Testis (tissue), 2 donors: ENCODE measurements at regions not wholly inside any gene's neighbourhood (a gene's known extent, or its start where the extent isn't known, plus 50 kb on each side); places are given as distances from the start of the nearest gene placed in this dataset.

ENCODE experiments used
- POLR2A ChIP-seq: fragments of 450-650 bp; IDR thresholded peaks from one replicate; pipeline ENCODE4 v1.6.1; 2017; ENCODE audit warnings: antibody characterized with exemption, mild to moderate bottlenecking, moderate library complexity
- TF ChIP-seq, protein P1 (sequence below), 3 experiments: fragments of 450-650 bp in 2 of 3; fragments of 200-600 bp in 1 of 3; sonication (generic) in 1 of 3; IDR thresholded peaks; one replicate each; pipeline ENCODE4 v1.5.1; 2016 to 2019; ENCODE audit warnings: antibody characterized with exemption in 3 of 3, mild to moderate bottlenecking in 2 of 3, moderate library complexity in 1 of 3

DNA sequence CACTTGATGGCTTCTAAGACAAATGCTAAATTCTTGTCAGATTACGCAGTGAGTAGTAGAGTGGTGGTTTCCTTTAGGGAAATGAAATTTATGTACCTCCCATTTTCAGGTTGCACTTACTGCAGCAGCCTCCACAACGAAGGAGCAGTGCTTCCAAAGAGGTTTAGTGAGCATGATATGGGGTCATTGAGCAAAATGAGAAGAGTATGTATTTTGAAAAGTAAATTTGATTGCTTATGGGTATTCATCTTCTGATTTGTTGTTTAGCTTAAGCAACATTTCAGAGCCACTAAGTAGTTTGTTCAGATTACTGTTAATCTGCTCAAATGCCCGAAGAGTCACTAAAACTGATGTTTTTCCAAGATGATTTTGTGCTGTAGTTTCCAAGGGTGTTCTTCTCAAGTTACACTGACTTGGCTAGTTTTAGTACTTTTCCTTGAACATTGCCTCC is 493.6 kb downstream of the PCNX1 start:
- TF ChIP-seq, protein P1, sequence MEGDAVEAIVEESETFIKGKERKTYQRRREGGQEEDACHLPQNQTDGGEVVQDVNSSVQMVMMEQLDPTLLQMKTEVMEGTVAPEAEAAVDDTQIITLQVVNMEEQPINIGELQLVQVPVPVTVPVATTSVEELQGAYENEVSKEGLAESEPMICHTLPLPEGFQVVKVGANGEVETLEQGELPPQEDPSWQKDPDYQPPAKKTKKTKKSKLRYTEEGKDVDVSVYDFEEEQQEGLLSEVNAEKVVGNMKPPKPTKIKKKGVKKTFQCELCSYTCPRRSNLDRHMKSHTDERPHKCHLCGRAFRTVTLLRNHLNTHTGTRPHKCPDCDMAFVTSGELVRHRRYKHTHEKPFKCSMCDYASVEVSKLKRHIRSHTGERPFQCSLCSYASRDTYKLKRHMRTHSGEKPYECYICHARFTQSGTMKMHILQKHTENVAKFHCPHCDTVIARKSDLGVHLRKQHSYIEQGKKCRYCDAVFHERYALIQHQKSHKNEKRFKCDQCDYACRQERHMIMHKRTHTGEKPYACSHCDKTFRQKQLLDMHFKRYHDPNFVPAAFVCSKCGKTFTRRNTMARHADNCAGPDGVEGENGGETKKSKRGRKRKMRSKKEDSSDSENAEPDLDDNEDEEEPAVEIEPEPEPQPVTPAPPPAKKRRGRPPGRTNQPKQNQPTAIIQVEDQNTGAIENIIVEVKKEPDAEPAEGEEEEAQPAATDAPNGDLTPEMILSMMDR (IDR thresholded peaks at IDR 0.05) = no peak
- TF ChIP-seq POLR2A = no peak
